H7 (cell line): ENCODE measurements at regions not wholly inside any gene's neighbourhood (a gene's known extent, or its start where the extent isn't known, plus 50 kb on each side); places are given as distances from the start of the nearest gene placed in this dataset.
"Not testable (repeated sequence)": the region's sequence is repeated elsewhere in the genome, so short reads cannot be mapped to it uniquely, and the experiment has no call there.

Experiments used
- DNase-seq: peaks from one replicate; pipeline ENCODE4 v3.0.0; 2012
- H3K27me3 ChIP-seq: 2 replicates; pipeline ENCODE4 v1.6.0; 2011; ENCODE audit warnings: mild to moderate bottlenecking, low read length; ENCODE audit not compliant: control insufficient read depth, insufficient read depth
- H3K36me3 ChIP-seq: replicated peaks from 2 replicates; pipeline ENCODE4 v1.5.1; 2011; ENCODE audit warnings: low read length; ENCODE audit not compliant: control insufficient read depth, insufficient read depth
- H3K4me3 ChIP-seq: 2 replicates; pipeline ENCODE4 v1.5.1; 2011; ENCODE audit warnings: low read depth, mild to moderate bottlenecking, control low read depth, low read length, moderate library complexity; ENCODE audit not compliant: insufficient read depth

DNA sequence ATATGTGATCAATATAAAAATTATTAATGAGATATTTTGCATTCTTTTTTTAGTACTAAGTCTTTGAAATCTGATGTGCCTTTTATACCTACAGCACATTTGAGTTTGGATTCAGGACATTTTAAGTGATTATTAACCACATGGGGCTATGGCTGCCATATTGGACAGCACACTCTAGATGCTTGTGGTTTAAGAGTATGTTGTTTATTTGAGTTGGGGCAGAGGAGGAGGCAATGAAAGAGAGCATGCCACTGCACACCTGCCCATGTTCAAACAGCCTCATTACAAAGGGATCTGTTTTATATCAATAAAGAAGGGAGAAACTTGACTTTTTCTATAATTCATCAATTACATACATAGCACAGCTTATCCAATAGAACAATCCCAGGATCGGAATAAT is 99.4 kb upstream of the EDEM3 start:
- Histone ChIP-seq H3K36me3 (no peaks in the 10 kb centered on the region), H3K27me3 (no peaks in the 10 kb centered on the region), H3K4me3 (no peak overlapping the region)

DNA sequence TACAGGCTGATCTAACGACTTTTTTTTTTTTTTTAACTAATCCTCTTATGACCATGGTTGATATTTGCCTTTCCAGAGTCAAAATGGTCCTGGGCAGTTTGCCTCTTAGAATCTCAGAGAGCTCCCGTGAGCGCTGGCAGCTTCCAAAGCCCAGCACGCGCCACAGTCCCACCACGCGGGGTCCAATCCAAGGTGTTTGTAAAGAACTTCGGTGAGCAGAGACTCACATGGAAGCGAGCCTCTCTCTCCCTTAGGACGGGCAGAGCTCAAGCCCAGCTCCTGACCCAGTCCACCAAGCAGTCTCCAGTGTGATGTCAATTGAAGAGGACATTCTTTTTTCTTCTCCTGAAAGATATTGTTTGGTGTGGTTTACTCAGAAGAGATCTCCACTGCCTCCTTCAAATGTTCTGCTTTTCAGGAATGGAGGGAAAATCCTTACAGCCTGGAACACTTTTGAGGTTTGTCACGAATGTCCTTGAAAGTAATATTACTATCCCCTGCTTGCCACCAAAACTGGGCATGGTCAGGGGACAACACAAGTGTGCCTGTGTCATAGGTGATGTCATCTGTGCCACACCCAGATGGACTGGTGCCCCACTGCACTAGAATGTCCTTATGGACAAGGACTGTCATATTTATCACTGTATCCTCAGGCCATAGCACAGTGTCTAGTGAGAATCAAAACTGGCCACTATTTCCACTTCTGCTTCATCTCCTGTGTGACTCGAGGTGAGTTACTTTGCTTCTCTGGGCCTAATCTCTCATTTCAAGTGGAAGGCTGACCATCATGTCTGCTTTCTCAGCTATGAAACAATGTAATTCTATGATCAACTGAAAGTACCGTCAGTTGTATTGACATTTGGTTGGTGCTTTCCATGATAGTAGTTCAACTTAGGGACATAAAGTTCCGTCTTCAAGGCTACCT is 97.4 kb upstream of the EDEM3 start:
- DNase-seq: no peak
- no peaks in the 10 kb centered on the region for H3K36me3 ChIP-seq
- H3K4me3 ChIP-seq: no peak overlapping the region
- no peaks in the 10 kb centered on the region for H3K27me3 ChIP-seq

More for the DNA sequence above, 99.4 kb upstream of the EDEM3 start:
- DNase-seq: no peak

DNA sequence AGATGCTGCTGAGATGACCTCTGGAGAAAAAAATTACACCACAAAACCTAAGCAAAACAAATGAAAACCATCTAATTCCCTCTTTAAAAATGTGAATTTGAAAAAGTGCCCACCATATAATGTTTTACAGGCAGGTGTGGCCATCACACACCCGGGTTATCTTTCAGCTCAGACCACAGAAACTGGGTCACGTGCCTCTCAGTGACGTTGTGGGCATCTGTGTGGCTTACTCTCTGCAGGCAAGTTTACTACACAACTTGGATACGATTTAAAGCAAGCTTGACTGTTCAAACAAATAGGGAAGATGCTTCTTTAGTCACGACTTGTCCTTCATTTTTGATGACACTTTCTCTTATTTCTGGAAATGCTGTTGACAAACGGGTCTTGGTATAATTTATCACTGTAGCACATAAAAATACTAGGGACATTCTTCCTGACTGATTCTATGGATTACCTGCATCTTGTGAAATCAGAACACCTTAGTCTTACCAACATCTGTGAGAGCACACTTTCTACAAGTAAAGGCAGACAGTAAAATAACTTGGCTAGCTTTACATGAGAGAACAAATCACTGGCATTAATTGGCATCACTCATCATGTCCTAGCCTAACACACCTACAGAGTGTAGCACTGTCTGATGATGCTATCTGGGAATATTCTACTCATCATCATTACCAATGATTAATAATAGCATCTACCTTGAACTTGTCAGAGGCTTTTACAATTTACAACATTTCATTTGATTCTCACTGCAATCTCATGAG is 89.3 kb upstream of the EDEM3 start:
- DNase-seq: no peak
- Histone ChIP-seq H3K27me3 (no peaks in the 10 kb centered on the region), H3K4me3 (no peak overlapping the region), H3K36me3 (no peaks in the 10 kb centered on the region)

DNA sequence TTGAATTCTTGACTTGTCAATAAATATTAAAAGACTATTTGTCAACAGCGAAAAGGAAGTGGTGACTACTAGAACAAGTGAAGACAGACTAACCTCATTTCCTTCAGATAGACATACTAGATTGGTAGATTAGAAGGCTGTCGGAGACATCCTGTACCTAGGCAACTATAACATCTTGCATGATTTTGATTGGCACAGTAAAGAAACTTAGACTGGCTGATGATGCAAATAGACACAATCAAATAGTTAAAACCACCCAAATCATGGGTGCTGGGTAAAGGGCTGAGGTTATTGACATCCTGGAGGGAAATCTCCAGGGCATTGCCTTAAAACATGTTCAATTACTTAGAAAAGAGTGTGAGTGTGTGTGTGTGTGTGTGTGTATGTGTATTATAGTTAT is 85.9 kb upstream of the EDEM3 start:
- Histone ChIP-seq H3K36me3 (no peaks in the 10 kb centered on the region), H3K27me3 (no peaks in the 10 kb centered on the region), H3K4me3 (no peak overlapping the region)
- DNase-seq: no peak

DNA sequence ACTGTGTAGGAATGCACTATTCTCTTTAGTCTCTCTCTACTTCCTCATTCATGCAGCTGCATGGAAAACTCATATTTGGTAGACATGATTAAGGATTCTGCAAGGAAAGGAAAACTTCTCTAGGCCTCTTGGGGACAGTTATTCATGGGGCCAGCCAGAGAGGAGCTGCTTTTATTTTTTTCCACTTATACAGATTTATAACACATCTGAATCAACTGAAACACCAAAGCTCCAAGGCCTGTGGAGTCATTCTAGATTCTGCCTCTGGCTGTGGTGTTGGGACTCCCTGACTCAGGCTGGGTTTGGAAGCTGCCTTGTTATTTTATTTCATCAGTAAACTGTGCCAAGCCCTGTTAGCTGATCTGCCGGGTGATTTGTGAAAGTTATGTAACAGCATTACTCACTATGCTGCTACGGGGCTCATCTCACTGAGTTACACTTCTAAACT is 83.9 kb upstream of the EDEM3 start:
- Histone ChIP-seq H3K4me3 (no peak overlapping the region), H3K36me3 (no peaks in the 10 kb centered on the region), H3K27me3 (no peaks in the 10 kb centered on the region)
- DNase-seq: no peak

DNA sequence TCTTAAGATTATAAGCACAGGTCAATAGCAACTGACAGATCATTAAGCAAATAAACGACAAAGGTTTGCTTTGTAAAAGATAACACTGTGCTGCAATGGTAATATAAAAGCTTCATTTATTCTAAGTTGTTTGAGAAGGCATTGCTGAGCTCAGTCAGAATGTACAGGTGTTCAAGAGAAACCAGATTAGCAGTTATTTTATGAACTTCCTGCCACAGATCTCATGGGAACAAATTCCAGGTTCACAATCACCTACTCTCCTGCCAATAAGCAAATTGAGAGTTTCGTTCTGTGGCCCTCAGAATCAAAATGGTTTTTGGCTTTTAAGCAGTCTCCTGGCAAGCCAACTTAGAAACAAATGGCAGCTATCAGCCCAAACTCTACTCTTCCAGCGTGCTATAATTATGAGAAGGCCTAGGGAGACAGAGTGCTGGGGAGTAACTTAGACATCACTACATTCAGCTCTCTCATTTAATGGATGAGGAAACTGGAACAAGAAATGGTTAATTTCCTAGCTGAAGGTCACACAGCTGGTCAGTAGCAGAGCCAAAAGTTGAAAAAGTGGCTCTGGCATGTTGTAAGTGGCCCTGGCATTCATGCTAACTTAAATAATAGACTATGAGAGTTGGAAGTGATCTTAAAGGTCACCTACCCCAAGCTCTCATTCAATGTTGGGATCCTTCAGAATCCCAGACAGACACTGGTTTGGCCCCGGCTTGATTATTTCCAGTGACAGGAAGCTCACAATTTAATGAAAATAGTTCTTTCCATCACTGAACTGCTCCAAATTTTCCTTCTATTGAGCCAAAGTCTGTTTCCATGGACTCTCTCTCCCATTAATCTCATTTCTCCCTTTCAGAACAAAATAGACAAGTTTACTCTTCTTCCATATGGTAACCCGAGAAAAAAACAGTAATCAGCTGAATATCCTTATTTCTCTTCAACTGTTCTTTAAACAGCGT is 82.6 kb upstream of the EDEM3 start:
- Histone ChIP-seq H3K27me3 (no peaks in the 10 kb centered on the region), H3K36me3 (no peaks in the 10 kb centered on the region), H3K4me3 (no peak overlapping the region)
- no peak for DNase-seq

DNA sequence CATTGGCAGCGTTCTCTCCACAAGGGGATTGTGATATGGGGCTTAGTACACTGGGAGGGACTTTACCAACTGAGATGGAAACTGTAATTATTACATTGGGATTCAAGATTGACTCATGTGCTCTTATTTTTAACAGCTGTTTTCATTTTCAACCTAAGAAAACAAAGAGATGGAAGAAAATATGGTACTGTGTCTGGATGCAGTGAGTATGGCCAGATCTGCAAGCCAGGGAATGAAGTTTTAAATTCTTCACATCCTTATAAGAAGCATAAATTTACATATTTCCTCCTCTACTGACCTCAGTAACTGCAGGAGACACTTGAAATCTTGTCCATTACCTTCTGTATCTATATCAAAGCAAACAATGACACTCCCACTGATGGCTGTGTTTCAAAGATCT is 81.5 kb upstream of the EDEM3 start:
- H3K4me3 ChIP-seq: no peak overlapping the region
- H3K27me3 ChIP-seq: no peaks in the 10 kb centered on the region
- H3K36me3 ChIP-seq: no peaks in the 10 kb centered on the region
- no peak for DNase-seq

DNA sequence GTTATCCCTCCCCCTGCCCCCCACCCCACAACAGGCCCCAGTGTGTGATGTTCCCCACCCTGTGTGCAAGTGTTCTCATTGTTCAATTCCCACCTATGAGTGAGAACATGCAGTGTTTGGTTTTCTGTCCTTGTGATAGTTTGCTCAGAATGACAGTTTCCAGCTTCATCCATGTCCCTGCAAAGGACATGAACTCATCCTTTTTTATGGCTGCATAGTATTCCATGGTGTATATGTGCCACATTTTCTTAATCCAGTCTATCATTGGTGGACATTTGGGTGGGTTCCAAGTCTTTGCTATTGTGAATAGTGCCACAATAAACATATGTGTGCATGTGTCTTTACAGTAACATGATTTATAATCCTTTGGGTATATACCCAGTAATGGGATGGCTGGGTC is 79.3 kb upstream of the EDEM3 start:
- not testable (repeated sequence) for H3K4me3 ChIP-seq, DNase-seq, H3K36me3 ChIP-seq, H3K27me3 ChIP-seq

DNA sequence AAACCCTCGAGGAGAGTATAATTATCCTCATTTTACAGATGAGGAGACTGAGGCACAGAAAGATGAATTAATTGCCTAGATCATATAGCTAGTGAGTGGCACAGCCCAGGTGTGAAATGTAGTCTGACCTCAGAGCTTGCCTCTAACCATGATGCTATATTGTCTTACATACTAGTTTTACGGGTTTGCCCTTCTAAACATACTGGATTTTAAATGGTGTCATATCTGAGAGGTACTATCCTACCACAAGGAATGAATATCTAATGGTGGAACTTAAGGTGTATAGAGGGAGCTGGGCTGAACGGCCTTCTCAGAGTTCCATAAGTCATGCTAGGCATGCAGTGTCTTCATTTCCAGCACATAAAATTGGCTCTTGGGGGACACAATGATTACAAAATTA is 77.9 kb upstream of the EDEM3 start:
- no peak for DNase-seq
- no peaks in the 10 kb centered on the region for H3K36me3 ChIP-seq
- H3K27me3 ChIP-seq: no peaks in the 10 kb centered on the region
- H3K4me3 ChIP-seq: no peak overlapping the region

DNA sequence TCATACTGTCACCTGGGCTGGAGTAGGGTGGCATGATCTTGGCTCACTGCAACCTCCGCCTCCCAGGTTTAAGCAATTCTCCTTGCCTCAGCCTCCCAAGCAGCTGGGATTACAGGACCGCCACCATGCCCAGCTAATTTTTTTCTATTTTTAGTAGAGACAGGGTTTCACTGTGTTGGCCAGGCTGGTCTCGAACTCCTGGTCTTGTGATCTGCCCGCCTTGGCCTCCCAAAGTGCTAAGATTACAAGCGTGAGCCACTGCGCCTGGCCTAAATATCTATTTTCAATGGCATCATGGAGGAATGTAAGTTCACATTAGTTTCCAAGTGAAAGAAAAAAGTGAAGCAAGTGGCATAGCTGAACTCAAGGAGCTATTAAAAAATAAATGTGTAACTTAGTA is 74.8 kb upstream of the EDEM3 start:
- H3K4me3 ChIP-seq, H3K36me3 ChIP-seq, H3K27me3 ChIP-seq, DNase-seq: not testable (repeated sequence)

DNA sequence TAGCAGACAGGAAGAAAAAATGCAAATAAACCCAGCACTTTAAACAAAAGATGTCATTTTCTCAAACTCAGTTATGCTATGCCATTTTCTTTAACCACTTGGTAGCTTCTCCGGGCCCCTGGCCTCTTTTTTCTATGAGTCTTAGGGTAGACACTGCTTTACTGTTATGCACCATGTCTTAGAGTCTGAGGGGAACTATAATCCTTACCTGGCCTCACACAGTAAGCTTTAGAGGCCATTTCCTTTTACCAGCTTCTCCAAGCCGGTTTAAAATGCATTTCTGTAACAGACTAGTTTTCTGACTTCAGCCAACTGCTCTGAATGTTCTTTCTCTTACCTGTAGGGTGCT is 73.7 kb upstream of the EDEM3 start:
- no peaks in the 10 kb centered on the region for H3K36me3 ChIP-seq
- no peak overlapping the region for H3K4me3 ChIP-seq
- no peak for DNase-seq
- H3K27me3 ChIP-seq: no peaks in the 10 kb centered on the region

DNA sequence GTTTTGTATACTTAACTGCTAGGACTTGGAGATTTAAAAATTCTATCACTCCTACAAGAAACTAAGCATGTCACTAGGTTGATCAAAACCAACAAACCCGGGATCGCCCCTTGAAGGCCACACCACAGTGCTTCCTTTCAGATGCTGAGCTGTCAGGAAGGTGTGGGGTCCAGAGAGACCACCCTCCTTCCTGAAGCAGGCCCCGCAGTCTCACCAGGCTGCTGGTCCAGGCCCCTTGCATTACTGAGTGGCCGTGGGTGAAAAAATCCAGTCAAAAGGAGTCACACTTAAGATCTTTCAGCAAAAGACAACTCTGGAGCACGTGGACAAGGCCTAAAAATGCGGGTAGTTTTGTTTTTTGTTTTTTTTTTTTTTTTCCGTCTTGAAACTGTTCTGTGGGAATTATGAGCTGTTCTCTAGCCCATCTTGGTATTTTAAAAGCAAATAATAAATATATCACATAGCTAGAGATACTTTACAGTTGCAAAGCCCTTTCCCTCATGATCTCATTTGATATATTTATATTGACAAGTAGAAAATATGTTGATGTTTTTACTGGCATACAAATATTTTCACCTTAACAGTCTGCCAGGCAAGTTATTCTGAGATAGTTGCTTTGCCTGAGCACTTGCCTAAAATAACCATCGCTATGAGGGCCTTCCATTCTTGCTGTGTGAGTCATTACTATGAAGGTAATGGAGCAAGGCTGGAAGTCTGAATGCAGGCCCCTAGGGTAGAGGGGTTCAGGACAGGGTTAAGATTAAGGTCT is 73.1 kb upstream of the EDEM3 start:
- Histone ChIP-seq H3K4me3 (no peak overlapping the region), H3K36me3 (no peaks in the 10 kb centered on the region), H3K27me3 (no peaks in the 10 kb centered on the region)
- DNase-seq: no peak

DNA sequence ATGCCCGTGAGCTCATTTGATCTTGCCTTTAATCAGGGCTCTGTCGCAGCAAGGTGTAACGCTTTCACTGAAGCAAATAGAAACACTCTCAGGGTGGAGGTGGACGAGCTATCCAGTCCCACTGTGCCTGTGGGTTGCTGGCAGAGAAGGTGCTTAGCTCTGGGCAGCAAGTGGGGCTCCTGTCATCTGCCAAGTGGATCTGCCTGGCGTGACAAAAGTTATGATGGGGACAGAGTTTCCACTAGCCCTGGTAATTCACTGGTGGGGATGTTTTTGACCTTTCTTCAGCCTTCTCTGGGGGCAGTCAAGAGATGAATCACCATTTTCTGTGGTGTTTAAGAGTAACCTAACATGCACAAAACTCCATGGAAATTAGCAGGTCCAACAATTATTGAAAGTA is 71.3 kb upstream of the EDEM3 start:
- DNase-seq: no peak
- Histone ChIP-seq H3K36me3 (no peaks in the 10 kb centered on the region), H3K4me3 (no peak overlapping the region), H3K27me3 (no peaks in the 10 kb centered on the region)

DNA sequence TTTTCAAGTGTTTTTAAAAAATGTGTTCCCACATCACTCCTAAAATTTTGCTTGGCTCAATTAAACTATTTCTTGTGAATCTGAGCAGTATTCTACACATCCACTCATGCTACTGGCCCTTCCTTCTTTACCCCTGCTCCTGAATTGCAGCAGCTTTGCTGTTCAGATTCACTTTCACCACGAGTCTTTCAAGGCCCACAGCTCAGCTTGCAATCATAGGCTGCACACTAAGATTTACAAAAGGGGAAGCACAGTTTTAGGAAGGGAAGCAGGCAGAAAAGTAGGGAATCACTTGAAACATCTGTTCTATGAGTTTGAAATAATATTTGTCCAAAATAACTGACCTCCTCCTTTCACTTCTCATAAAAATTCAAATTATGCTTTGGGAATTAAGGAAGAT is 70.9 kb upstream of the EDEM3 start:
- Histone ChIP-seq H3K27me3 (no peaks in the 10 kb centered on the region), H3K4me3 (no peak overlapping the region), H3K36me3 (no peaks in the 10 kb centered on the region)
- DNase-seq: no peak
